Smooth muscle cell (in vitro differentiated cells): ENCODE measurements at regions not wholly inside any gene's neighbourhood (a gene's known extent, or its start where the extent isn't known, plus 50 kb on each side); places are given as distances from the start of the nearest gene placed in this dataset.

ENCODE experiments used
- DNase-seq: peaks from one replicate; lab custom pipeline; 2025; ENCODE audit not compliant: unreplicated experiment; lab: John Stamatoyannopoulos, UW
- H2AFZ ChIP-seq: fragments of 200-600 bp; sonication (generic); 2 replicates; pipeline ENCODE4 v1.6.0; 2016; ENCODE audit warnings: antibody characterized with exemption, low read depth, mild to moderate bottlenecking
- H3F3A ChIP-seq: fragments of 200-600 bp; sonication (generic); 2 replicates; pipeline ENCODE4 v1.6.0; 2017; ENCODE audit warnings: antibody characterized with exemption, low read depth
- H3K27ac ChIP-seq: fragments of 200-600 bp; sonication (generic); 2 replicates; pipeline ENCODE4 v1.5.1; 2016; ENCODE audit warnings: low read depth, mild to moderate bottlenecking
- H3K27me3 ChIP-seq: fragments of 200-600 bp; sonication (generic); 2 replicates; pipeline ENCODE4 v1.6.1; 2016; ENCODE audit warnings: low read depth, mild to moderate bottlenecking
- H3K36me3 ChIP-seq: fragments of 200-600 bp; sonication (generic); 2 replicates; pipeline ENCODE4 v1.5.1; 2016; ENCODE audit warnings: low read depth
- H3K4me1 ChIP-seq: fragments of 200-600 bp; sonication (generic); 2 replicates; pipeline ENCODE4 v1.5.1; 2016; ENCODE audit warnings: low read depth
- H3K4me2 ChIP-seq: fragments of 200-600 bp; sonication (generic); 2 replicates; pipeline ENCODE4 v1.6.0; 2016; ENCODE audit warnings: mild to moderate bottlenecking
- H3K4me3 ChIP-seq: fragments of 200-600 bp; sonication (generic); 2 replicates; pipeline ENCODE4 v1.5.1; 2016; ENCODE audit warnings: mild to moderate bottlenecking
- H3K79me2 ChIP-seq: fragments of 200-600 bp; sonication (generic); 2 replicates; pipeline ENCODE4 v1.6.0; 2016; ENCODE audit warnings: low read depth, mild to moderate bottlenecking
- H3K9ac ChIP-seq: fragments of 200-600 bp; sonication (generic); 2 replicates; pipeline ENCODE4 v1.6.0; 2016; ENCODE audit warnings: low read depth
- H3K9me3 ChIP-seq: fragments of 200-600 bp; sonication (generic); replicated peaks from 2 replicates; pipeline ENCODE4 v1.5.1; 2016; ENCODE audit warnings: low read depth
- H4K20me1 ChIP-seq: fragments of 200-600 bp; sonication (generic); 2 replicates; pipeline ENCODE4 v1.6.0; 2016; ENCODE audit warnings: low read depth
- CTCF ChIP-seq: fragments of 200-600 bp; sonication (generic); IDR thresholded peaks from 2 replicates; pipeline ENCODE4 v1.5.1; 2017; ENCODE audit warnings: borderline replicate concordance, mild to moderate bottlenecking, antibody characterized with exemption; ENCODE audit not compliant: insufficient read depth, poor library complexity, severe bottlenecking
- WGBS: methylation state at CpG from one replicate; pipeline ENCODE4 v1.1.7; 2016; ENCODE audit warnings: low lambda C conversion rate; 5-methylcytosine and 5-hydroxymethylcytosine counted together

GRCh38 chr2:220393711-220394110, 766.3 kb downstream of the SLC4A3 start:
- Histone ChIP-seq H3F3A (no peaks in the 10 kb centered on the region), H3K9me3 (no peaks in the 10 kb centered on the region), H3K4me1 (no peaks in the 10 kb centered on the region), H3K79me2 (no peaks in the 10 kb centered on the region), H3K9ac (no peak overlapping the region), H4K20me1 (no peaks in the 10 kb centered on the region), H3K27ac (no peak overlapping the region), H3K4me3 (no peak overlapping the region), H2AFZ (no peak overlapping the region), H3K27me3 (no peaks in the 10 kb centered on the region), H3K4me2 (no peak overlapping the region), H3K36me3 (no peaks in the 10 kb centered on the region)
- WGBS = 88% methylated on average over 2 of the region's 2 CpGs
- DNase-seq = no peak
- TF ChIP-seq CTCF = no peak

GRCh38 chr2:220394433-220394832, 767.0 kb downstream of the SLC4A3 start:
- DNase-seq = no peak
- no peak overlapping the region for H3K4me3 ChIP-seq

GRCh38 chr2:220396287-220396686, 768.9 kb downstream of the SLC4A3 start:
- Histone ChIP-seq H3K9me3 (no peaks in the 10 kb centered on the region), H3K4me2 (no peak overlapping the region), H3K27ac (no peak overlapping the region), H3K4me3 (no peak overlapping the region), H4K20me1 (no peaks in the 10 kb centered on the region), H3K27me3 (no peaks in the 10 kb centered on the region), H3K4me1 (no peaks in the 10 kb centered on the region), H3K79me2 (no peaks in the 10 kb centered on the region), H2AFZ (no peak overlapping the region), H3F3A (no peaks in the 10 kb centered on the region), H3K9ac (no peak overlapping the region), H3K36me3 (no peaks in the 10 kb centered on the region)
- TF ChIP-seq CTCF = no peak
- 68% methylated on average over 4 of the region's 4 CpGs for WGBS
- DNase-seq = no peak

More at GRCh38 chr2:220394433-220394832, 767.0 kb downstream of the SLC4A3 start:
- H4K20me1 ChIP-seq = no peaks in the 10 kb centered on the region
- no peak overlapping the region for H3K27ac ChIP-seq
- no peak for TF ChIP-seq CTCF
- no peak overlapping the region for H2AFZ ChIP-seq
- H3K9ac ChIP-seq = no peak overlapping the region
- no peaks in the 10 kb centered on the region for H3K27me3 ChIP-seq
- no peaks in the 10 kb centered on the region for H3K79me2 ChIP-seq
- H3K36me3 ChIP-seq = no peaks in the 10 kb centered on the region
- H3K4me1 ChIP-seq = no peaks in the 10 kb centered on the region
- H3K9me3 ChIP-seq = no peaks in the 10 kb centered on the region
- no peak overlapping the region for H3K4me2 ChIP-seq
- H3F3A ChIP-seq = no peaks in the 10 kb centered on the region

- Histone ChIP-seq H3K27me3 (no peaks in the 10 kb centered on the region), H3K79me2 (no peaks in the 10 kb centered on the region), H4K20me1 (no peaks in the 10 kb centered on the region), H3K4me2 (no peak overlapping the region), H3K27ac (no peak overlapping the region), H3K4me1 (no peaks in the 10 kb centered on the region), H3K9me3 (no peaks in the 10 kb centered on the region), H3K36me3 (no peaks in the 10 kb centered on the region), H3F3A (no peaks in the 10 kb centered on the region), H2AFZ (no peak overlapping the region), H3K9ac (no peak overlapping the region), H3K4me3 (no peak overlapping the region)
- no peak for TF ChIP-seq CTCF
- DNase-seq = no peak
- 89% methylated on average over 1 of the region's 1 CpG for WGBS
Observed at GRCh38 chr2:220410296-220410695, 782.9 kb downstream of the SLC4A3 start.
